PFSK-1 (cell line): ENCODE measurements at regions not wholly inside any gene's neighbourhood (a gene's known extent, or its start where the extent isn't known, plus 50 kb on each side); places are given as distances from the start of the nearest gene placed in this dataset.

ENCODE experiments used
- FOXP2 ChIP-seq: optimal IDR thresholded peaks from 2 replicates; pipeline ENCODE3; 2011; ENCODE audit warnings: borderline replicate concordance, control low read depth, inconsistent platforms; ENCODE audit not compliant: insufficient read depth; ENCODE audit errors: extremely low read length, extremely low read depth
- POLR2AphosphoS5 ChIP-seq: IDR thresholded peaks from 2 replicates; pipeline ENCODE4 v1.6.1; 2012; ENCODE audit warnings: low read depth, mild to moderate bottlenecking, control low read depth, low read length, moderate library complexity
- SIN3A ChIP-seq: IDR thresholded peaks from 2 replicates; pipeline ENCODE4 v1.6.1; 2012; ENCODE audit warnings: mild to moderate bottlenecking, low read length, moderate library complexity, borderline replicate concordance; ENCODE audit not compliant: insufficient read depth
- TAF1 ChIP-seq: IDR thresholded peaks from 2 replicates; pipeline ENCODE4 v1.6.1; 2012; ENCODE audit warnings: low read length, control low read depth, borderline replicate concordance; ENCODE audit not compliant: insufficient read depth
- TF ChIP-seq, protein P1 (sequence below), 2 experiments: IDR thresholded peaks; 2 replicates each; pipeline versions ENCODE4 v1.6.1 to v1.8.0; 2011 to 2012; ENCODE audit warnings: low read depth in 2 of 2, low read length in 2 of 2, control low read depth in 1 of 2, inconsistent platforms in 1 of 2, mild to moderate bottlenecking in 1 of 2, moderate library complexity in 1 of 2; ENCODE audit not compliant: insufficient read depth in 1 of 2

DNA sequence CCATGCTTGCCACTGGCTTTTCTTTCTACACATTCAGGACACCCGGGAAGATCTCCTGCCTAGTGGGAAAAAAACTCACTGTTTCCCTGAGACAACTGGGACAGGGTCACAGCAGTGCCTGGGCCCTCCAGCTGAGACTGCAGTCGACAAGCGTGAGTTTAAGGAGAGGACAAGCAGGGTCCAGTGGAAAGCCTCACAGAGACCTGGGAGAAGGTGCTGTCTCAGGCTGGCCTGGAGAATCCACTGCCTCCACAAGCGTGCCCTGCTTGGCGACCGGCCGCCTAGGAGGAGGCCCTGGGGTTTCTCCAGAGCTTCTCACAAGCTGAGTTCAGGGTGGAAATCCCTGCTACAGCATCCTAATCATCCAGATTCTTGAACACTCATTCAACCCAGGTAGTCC is 519.6 kb upstream of the RAB6C start:
- TF ChIP-seq TAF1: no peak
- TF ChIP-seq, protein P1, sequence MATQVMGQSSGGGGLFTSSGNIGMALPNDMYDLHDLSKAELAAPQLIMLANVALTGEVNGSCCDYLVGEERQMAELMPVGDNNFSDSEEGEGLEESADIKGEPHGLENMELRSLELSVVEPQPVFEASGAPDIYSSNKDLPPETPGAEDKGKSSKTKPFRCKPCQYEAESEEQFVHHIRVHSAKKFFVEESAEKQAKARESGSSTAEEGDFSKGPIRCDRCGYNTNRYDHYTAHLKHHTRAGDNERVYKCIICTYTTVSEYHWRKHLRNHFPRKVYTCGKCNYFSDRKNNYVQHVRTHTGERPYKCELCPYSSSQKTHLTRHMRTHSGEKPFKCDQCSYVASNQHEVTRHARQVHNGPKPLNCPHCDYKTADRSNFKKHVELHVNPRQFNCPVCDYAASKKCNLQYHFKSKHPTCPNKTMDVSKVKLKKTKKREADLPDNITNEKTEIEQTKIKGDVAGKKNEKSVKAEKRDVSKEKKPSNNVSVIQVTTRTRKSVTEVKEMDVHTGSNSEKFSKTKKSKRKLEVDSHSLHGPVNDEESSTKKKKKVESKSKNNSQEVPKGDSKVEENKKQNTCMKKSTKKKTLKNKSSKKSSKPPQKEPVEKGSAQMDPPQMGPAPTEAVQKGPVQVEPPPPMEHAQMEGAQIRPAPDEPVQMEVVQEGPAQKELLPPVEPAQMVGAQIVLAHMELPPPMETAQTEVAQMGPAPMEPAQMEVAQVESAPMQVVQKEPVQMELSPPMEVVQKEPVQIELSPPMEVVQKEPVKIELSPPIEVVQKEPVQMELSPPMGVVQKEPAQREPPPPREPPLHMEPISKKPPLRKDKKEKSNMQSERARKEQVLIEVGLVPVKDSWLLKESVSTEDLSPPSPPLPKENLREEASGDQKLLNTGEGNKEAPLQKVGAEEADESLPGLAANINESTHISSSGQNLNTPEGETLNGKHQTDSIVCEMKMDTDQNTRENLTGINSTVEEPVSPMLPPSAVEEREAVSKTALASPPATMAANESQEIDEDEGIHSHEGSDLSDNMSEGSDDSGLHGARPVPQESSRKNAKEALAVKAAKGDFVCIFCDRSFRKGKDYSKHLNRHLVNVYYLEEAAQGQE (IDR thresholded peaks at IDR 0.05; ENCODE audit: insufficient read depth in 1 of 2, low read depth in 2 of 2, low read length in 2 of 2): no peak
- TF ChIP-seq FOXP2: no peak
- no peak for TF ChIP-seq POLR2AphosphoS5
- TF ChIP-seq SIN3A: no peak

DNA sequence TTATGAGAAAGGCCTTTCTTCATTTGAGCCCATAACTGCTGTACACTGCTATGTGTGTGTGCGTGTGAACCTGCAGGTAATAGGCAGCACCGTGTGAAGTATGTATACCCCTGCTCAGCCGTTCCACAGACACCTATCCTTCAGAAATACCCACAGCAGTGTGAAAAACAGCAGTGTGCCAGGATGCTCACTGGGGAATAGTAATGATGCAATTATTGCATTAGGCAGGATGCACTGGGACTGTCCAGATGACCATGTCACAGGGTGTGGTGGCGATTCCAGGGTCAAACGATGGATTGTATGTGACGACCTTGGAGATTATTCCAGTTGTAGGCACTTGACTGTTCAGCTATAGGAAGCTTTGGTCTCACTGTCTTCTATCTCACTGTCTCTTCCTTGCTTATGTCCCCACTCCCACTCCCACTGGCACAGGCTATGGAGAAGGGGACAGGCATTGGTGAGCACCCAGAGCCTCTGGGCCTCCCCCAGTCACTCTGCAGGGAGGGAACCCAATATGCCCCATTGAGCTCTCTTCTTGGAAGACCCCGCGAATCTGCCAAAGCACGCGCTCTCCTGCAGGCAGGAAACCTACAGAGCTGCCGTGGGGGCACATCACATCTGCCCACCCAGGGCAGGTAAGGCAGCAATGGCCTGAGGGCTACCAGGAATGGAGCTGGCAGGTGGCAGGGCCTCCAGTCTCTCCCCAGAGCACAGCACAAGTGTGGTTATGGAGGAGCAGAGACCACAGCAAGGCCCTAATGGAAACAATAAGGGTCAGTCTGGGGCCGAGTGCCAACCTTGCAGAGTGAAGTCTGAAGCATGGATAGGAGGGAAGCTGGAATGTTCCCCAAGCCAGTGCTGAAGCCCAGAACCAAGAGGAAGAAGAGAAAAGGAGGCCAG is 518.9 kb upstream of the RAB6C start:
- TF ChIP-seq, protein P1 (IDR thresholded peaks at IDR 0.05; ENCODE audit: insufficient read depth in 1 of 2, low read depth in 2 of 2, low read length in 2 of 2): no peak
- no peak for TF ChIP-seq FOXP2
- no peak for TF ChIP-seq SIN3A
- TF ChIP-seq POLR2AphosphoS5: no peak
- no peak for TF ChIP-seq TAF1

DNA sequence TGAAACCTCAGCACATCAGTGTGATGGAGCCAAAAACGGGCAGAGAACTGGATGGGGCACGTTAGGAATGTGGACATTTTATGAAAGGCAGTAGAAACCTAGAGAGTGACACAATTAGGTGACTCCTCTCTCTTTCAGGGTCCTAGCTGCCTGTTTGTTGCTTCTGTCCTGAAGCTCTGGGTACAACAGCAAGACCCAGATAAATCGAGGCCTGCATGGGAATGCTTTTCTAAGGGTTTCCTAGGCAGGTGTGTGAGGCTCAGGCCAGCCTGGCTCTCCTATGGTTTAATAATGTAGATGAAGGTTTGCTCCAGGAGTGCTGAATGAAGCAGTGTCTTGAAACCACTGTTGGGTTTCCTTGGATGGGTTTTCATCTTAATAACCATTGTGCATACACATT is 517.1 kb upstream of the RAB6C start:
- TF ChIP-seq FOXP2 (no peak), TAF1 (no peak)

GRCh38 chr2:129462967-129463366 is 516.5 kb upstream of the RAB6C start:
- TF ChIP-seq TAF1: no peak
- no peak for TF ChIP-seq FOXP2
- TF ChIP-seq POLR2AphosphoS5: no peak
- TF ChIP-seq, protein P1 (IDR thresholded peaks at IDR 0.05; ENCODE audit: insufficient read depth in 1 of 2, low read depth in 2 of 2, low read length in 2 of 2): no peak

- TF ChIP-seq SIN3A (no peak), TAF1 (no peak), FOXP2 (no peak)
- TF ChIP-seq, protein P1 (IDR thresholded peaks at IDR 0.05; ENCODE audit: insufficient read depth in 1 of 2, low read depth in 2 of 2, low read length in 2 of 2): no peak
Observed at GRCh38 chr2:129464036-129464435, 515.4 kb upstream of the RAB6C start.
